KMS-11 (cell line): ENCODE measurements at regions not wholly inside any gene's neighbourhood (a gene's known extent, or its start where the extent isn't known, plus 50 kb on each side); places are given as distances from the start of the nearest gene placed in this dataset.

Experiments
- H2AFZ ChIP-seq: fragments of 200-600 bp; sonication (generic); 2 replicates; pipeline ENCODE4 v1.6.1; 2016; ENCODE audit warnings: antibody characterized with exemption, mixed run types, low read depth
- H3K27ac ChIP-seq: fragments of 200-600 bp; sonication (generic); 2 replicates; pipeline ENCODE4 v1.6.1; 2016; ENCODE audit warnings: mild to moderate bottlenecking, mixed run types
- H3K27me3 ChIP-seq: fragments of 200-600 bp; sonication (generic); 2 replicates; pipeline ENCODE4 v1.6.1; 2017; ENCODE audit warnings: mild to moderate bottlenecking, low read depth, mixed run types, moderate library complexity; ENCODE audit not compliant: insufficient read depth
- H3K36me3 ChIP-seq: fragments of 200-600 bp; sonication (generic); 2 replicates; pipeline ENCODE4 v1.6.1; 2017; ENCODE audit warnings: mild to moderate bottlenecking, mixed run types; ENCODE audit not compliant: insufficient read depth
- H3K4me1 ChIP-seq: fragments of 200-600 bp; sonication (generic); 2 replicates; pipeline ENCODE4 v1.6.1; 2016; ENCODE audit warnings: mild to moderate bottlenecking, low read depth, mixed run types; ENCODE audit not compliant: poor library complexity, severe bottlenecking
- H3K4me2 ChIP-seq: fragments of 200-600 bp; sonication (generic); 2 replicates; pipeline ENCODE4 v1.7.0; 2016; ENCODE audit warnings: mild to moderate bottlenecking, mixed run types
- H3K4me3 ChIP-seq: fragments of 200-600 bp; sonication (generic); IDR thresholded peaks from 2 replicates; pipeline ENCODE4 v1.6.1; 2017; ENCODE audit warnings: low read depth, low read length, mixed read lengths; ENCODE audit not compliant: insufficient read depth
- H3K79me2 ChIP-seq: fragments of 200-600 bp; sonication (generic); 2 replicates; pipeline ENCODE4 v1.6.1; 2016; ENCODE audit warnings: low read depth, mixed run types; ENCODE audit not compliant: insufficient read depth
- H3K9ac ChIP-seq: fragments of 200-600 bp; sonication (generic); 2 replicates; pipeline ENCODE4 v1.6.1; 2016; ENCODE audit warnings: mild to moderate bottlenecking, mixed run types
- H4K20me1 ChIP-seq: fragments of 200-600 bp; sonication (generic); 2 replicates; pipeline ENCODE4 v1.6.1; 2016; ENCODE audit warnings: mild to moderate bottlenecking, mixed run types; ENCODE audit not compliant: insufficient read depth
- TF ChIP-seq, protein P1 (sequence below): fragments of 200-600 bp; sonication (generic); conservative IDR thresholded peaks from 2 replicates; pipeline ENCODE4 v1.6.1; 2017; ENCODE audit warnings: low read depth, mild to moderate bottlenecking, antibody characterized with exemption, low read length, moderate library complexity, mixed read lengths

DNA sequence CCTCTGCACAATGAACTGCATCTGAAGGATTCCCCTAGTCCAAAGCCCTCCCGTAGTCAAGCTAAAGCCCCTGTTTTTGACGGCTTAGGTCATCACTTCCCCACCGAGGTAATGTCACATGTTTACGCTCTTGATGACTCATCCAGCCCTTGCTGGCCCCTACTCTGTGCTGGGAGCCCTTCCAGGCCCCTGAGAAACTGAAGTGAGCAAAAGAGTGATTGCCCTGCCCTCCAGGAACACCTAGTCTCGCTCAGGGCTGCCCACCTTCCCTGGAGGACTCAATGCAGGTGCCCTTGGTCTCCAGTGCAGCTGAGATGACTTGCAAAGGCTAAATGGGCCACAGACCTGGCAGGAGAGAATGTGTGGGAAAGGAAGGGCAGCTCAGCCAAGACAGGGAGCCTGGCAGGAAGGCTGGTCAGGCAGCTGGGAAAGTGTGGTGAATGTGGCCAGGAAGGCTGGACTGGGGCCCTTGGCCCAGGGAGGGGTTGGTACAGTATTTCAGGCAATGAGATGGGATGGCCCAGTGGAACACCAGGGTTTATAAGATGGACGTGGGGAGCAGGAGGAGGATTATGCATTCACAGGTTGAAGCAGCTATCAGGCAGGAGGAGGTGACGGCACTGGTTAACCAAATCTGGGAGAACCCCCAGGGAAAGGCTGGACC lies 345.6 kb downstream of the NPHP4 start:
- Histone ChIP-seq H2AFZ (no peak overlapping the region), H3K27me3 (peaks cover 34% of the 10 kb centered on the region), H3K9ac (no peak overlapping the region), H3K4me3 (no peak overlapping the region), H4K20me1 (no peaks in the 10 kb centered on the region), H3K36me3 (no peaks in the 10 kb centered on the region), H3K27ac (no peak overlapping the region), H3K79me2 (no peaks in the 10 kb centered on the region), H3K4me1 (no peaks in the 10 kb centered on the region), H3K4me2 (no peak overlapping the region)
- TF ChIP-seq, protein P1, sequence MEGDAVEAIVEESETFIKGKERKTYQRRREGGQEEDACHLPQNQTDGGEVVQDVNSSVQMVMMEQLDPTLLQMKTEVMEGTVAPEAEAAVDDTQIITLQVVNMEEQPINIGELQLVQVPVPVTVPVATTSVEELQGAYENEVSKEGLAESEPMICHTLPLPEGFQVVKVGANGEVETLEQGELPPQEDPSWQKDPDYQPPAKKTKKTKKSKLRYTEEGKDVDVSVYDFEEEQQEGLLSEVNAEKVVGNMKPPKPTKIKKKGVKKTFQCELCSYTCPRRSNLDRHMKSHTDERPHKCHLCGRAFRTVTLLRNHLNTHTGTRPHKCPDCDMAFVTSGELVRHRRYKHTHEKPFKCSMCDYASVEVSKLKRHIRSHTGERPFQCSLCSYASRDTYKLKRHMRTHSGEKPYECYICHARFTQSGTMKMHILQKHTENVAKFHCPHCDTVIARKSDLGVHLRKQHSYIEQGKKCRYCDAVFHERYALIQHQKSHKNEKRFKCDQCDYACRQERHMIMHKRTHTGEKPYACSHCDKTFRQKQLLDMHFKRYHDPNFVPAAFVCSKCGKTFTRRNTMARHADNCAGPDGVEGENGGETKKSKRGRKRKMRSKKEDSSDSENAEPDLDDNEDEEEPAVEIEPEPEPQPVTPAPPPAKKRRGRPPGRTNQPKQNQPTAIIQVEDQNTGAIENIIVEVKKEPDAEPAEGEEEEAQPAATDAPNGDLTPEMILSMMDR = no peak

DNA sequence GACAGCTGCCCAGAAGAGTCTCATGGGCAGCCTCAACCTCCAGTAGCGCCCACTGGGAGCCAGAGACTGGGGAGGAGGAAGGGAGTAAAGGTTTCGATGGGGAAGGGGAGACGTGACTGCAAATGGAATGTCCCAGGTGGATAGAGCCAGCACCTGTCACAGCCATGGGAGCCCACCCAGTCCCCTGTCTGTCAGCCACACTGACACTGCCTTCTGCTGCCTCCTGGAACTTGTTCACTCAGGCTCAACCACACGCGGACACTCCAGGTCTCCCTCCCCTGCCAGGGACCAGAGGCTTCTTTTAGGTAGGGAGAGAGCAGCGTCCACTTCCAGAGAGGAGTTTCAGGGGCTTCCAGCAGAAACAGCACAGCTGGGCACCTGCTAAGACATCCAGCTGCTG lies 346.3 kb downstream of the NPHP4 start:
- Histone ChIP-seq H4K20me1 (no peaks in the 10 kb centered on the region), H3K9ac (no peak overlapping the region), H3K27ac (no peak overlapping the region), H3K79me2 (no peaks in the 10 kb centered on the region), H3K36me3 (no peaks in the 10 kb centered on the region), H3K4me1 (no peaks in the 10 kb centered on the region), H3K27me3 (peaks cover 34% of the 10 kb centered on the region), H3K4me3 (no peak overlapping the region), H2AFZ (no peak overlapping the region), H3K4me2 (no peak overlapping the region)
- TF ChIP-seq, protein P1 = no peak

DNA sequence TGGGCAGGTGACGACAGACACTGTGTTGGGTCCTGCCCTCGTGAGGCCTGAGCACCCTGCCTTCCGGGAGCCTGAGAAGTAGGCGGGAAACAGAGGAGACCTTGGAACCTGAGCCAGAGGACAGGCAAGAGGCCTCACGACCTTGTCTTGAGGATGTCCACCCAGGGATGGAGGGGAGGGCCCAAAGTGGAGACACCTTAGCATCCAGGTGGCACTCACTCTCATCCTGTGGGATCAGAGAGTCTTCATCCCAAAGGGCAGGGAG lies 347.2 kb downstream of the NPHP4 start:
- H3K4me3 ChIP-seq = no peak overlapping the region
- no peak overlapping the region for H2AFZ ChIP-seq
- no peaks in the 10 kb centered on the region for H3K36me3 ChIP-seq
- no peaks in the 10 kb centered on the region for H4K20me1 ChIP-seq
- H3K79me2 ChIP-seq = no peaks in the 10 kb centered on the region
- peaks cover 30% of the 10 kb centered on the region for H3K27me3 ChIP-seq
- no peak overlapping the region for H3K27ac ChIP-seq
- TF ChIP-seq, protein P1 = no peak
- no peak overlapping the region for H3K9ac ChIP-seq
- H3K4me2 ChIP-seq = no peak overlapping the region
- no peaks in the 10 kb centered on the region for H3K4me1 ChIP-seq

DNA sequence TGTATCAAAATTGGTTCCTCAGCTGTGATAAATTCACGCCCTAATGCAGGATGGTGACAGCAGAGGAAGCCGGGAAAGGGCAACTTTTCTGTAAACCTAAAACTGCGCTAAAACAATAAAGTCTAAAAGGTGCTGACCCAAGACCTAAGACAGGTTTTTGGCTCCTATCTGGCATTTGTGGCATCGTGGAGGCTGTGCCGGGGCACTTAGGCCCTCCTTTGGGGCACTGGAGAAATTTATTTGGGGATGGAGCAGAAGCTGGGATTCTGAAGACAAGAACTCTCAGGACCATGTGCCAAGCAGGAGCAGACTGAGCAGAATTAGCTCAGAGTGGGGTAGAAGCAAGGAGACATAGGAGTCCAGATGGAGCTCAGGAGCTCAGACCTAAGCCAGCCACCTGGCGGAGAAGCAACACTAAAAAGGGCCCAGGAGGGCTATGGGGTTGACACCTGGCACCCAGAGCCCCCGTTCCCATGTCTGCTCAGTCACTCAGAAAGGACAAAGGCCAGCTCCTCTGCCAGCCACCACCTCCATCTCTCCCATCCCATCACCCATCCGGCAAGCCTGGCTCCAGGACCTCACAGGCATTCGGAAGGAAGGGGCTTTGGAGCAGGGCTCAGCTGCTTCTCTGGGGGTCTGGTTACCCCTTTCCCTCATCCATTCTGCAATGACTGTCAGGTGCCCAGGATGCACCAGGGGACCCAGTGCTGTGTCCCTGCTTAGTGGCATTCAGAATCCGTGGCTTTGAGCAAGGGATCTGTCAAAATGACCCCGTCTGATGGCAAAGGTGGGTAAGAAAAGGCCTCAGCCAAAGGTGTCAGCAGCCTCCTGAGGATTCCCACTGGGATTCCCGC lies 347.7 kb downstream of the NPHP4 start:
- peaks cover 25% of the 10 kb centered on the region for H3K27me3 ChIP-seq
- no peak overlapping the region for H2AFZ ChIP-seq
- no peaks in the 10 kb centered on the region for H3K79me2 ChIP-seq
- no peak overlapping the region for H3K9ac ChIP-seq
- no peak overlapping the region for H3K4me3 ChIP-seq
- TF ChIP-seq, protein P1 = no peak
- no peaks in the 10 kb centered on the region for H3K4me1 ChIP-seq
- H3K27ac ChIP-seq = no peak overlapping the region
- H3K36me3 ChIP-seq = no peaks in the 10 kb centered on the region
- no peaks in the 10 kb centered on the region for H4K20me1 ChIP-seq
- no peak overlapping the region for H3K4me2 ChIP-seq
